Heart left ventricle (tissue), 13 donors: ENCODE measurements at regions not wholly inside any gene's neighbourhood (a gene's known extent, or its start where the extent isn't known, plus 50 kb on each side); places are given as distances from the start of the nearest gene placed in this dataset.

ENCODE experiments used
- CTCF ChIP-seq, 12 donors: fragments of 200-600 bp; sonication (generic) in 4 of 12; IDR thresholded peaks; one replicate each; pipeline versions ENCODE4 v1.5.0 to v1.8.0; 2018 to 2022; ENCODE audit warnings: antibody characterized with exemption in 12 of 12, mild to moderate bottlenecking in 5 of 12
- POLR2A ChIP-seq, 2 donors: fragments of 450-650 bp; IDR thresholded peaks; one replicate each; pipeline ENCODE4 v1.6.1; 2017; ENCODE audit warnings: antibody characterized with exemption in 2 of 2, mild to moderate bottlenecking in 2 of 2, moderate library complexity in 2 of 2
- donor health status: ischemic (EF 13 %, LVEDD 7.1; RV severe dilation, severe dysfunction).
- donor health status: DM: no; HTN: yes; CAD: no.
- donor health status: DM: no; HTN: no; CAD: no.
- donor health status: ischemic (EF 25% LVEDD 6.9; RV normal size, moderate dysfunction).
- donor health status: ischemic (EF 25% LVEDD 5.7; RV mildly dilated, moderate dysfunction).
- donor health status: ischemic (EF 35%, LVEDD 5.7; RV mildly dilated, moderate dysfunction).
- donor health status: nonischemic (EF 11% LVEDD 7.7; RV severe dilation, severe dysfunction).
- donor health status: DM: yes; HTN: yes; CAD: no.
- donor health status: PGD.
- donor health status: ischemic (EF 29% LVEDD 5.4; RV normal size, mild dysfunction).
- donor health status: nonischemic (EF 23%, LVEDD 6.1; RV moderate dilation, normal function).

GRCh38 chr9:120319452-120319851 lies 260.5 kb downstream of the CDK5RAP2 start:
- no peak for TF ChIP-seq POLR2A (IDR thresholded peaks at IDR 0.05)
- no peak for TF ChIP-seq CTCF (IDR thresholded peaks at IDR 0.05)
